Upper lobe of left lung (tissue), 6 donors: ENCODE measurements at regions not wholly inside any gene's neighbourhood (a gene's known extent, or its start where the extent isn't known, plus 50 kb on each side); places are given as distances from the start of the nearest gene placed in this dataset.

Experiments used
- ATAC-seq, 2 donors: fragments of 200-7000 bp; cut with Tn5 transposase; one replicate each; pipeline ENCODE4 v1.9.1; 2022; ENCODE audit warnings: mild to moderate bottlenecking in 2 of 2, moderate library complexity in 2 of 2; ENCODE audit not compliant: low FRiP score in 2 of 2
- DNase-seq, 2 donors: peaks; one replicate each; pipeline ENCODE4 v3.0.0-alpha.2; 2019 to 2020
- H3K27ac ChIP-seq, 4 donors: fragments of 200-600 bp; sonication (generic); one replicate each; pipeline ENCODE4 v1.5.1; 2016 to 2019
- H3K27me3 ChIP-seq, 4 donors: fragments of 200-600 bp; sonication (generic); one replicate each; pipeline ENCODE4 v1.5.1; 2017 to 2019
- H3K36me3 ChIP-seq, 4 donors: fragments of 200-600 bp; sonication (generic); one replicate each; pipeline ENCODE4 v1.5.1; 2016 to 2019
- H3K4me1 ChIP-seq, 4 donors: fragments of 200-600 bp; sonication (generic); one replicate each; pipeline ENCODE4 v1.5.1; 2018 to 2019
- H3K4me3 ChIP-seq, 4 donors: fragments of 200-600 bp; sonication (generic); one replicate each; pipeline ENCODE4 v1.5.1; 2017 to 2019; ENCODE audit warnings: mild to moderate bottlenecking in 2 of 4, moderate library complexity in 1 of 4
- H3K9me3 ChIP-seq, 4 donors: fragments of 200-600 bp; sonication (generic); one replicate each; pipeline ENCODE4 v1.5.1; 2018 to 2019
- CTCF ChIP-seq, 6 experiments: fragments of 450-650 bp in 4 of 6; fragments of 200-600 bp in 2 of 6; sonication (generic) in 2 of 6; IDR thresholded peaks; one replicate each; pipeline ENCODE4 v1.5.1; 2016 to 2019; ENCODE audit warnings: antibody characterized with exemption in 6 of 6
- EP300 ChIP-seq, 4 donors: sonication (generic); formaldehyde crosslinking; IDR thresholded peaks; one replicate each; pipeline ENCODE4 v1.5.1; 2017; ENCODE audit warnings: antibody characterized with exemption in 4 of 4, control low read depth in 2 of 4
- POLR2A ChIP-seq, 4 donors: fragments of 450-650 bp; IDR thresholded peaks; one replicate each; pipeline ENCODE4 v1.5.1; 2016 to 2017; ENCODE audit warnings: antibody characterized with exemption in 4 of 4, mild to moderate bottlenecking in 2 of 4
- POLR2AphosphoS5 ChIP-seq, 2 donors: sonication (generic); formaldehyde crosslinking; IDR thresholded peaks; one replicate each; pipeline ENCODE4 v1.5.1; 2017; ENCODE audit warnings: antibody characterized with exemption in 2 of 2
- WGBS, 2 donors: methylation state at CpG; one replicate each; pipeline ENCODE4 v1.1.5; 2017 to 2018; 5-methylcytosine and 5-hydroxymethylcytosine counted together
- donor health status: DM: no; HTN: no; CAD: no; lungs with moderate emphysema.
- donor health status: DM: no; HTN: yes; CAD: no; lungs with severe emphysema.

DNA sequence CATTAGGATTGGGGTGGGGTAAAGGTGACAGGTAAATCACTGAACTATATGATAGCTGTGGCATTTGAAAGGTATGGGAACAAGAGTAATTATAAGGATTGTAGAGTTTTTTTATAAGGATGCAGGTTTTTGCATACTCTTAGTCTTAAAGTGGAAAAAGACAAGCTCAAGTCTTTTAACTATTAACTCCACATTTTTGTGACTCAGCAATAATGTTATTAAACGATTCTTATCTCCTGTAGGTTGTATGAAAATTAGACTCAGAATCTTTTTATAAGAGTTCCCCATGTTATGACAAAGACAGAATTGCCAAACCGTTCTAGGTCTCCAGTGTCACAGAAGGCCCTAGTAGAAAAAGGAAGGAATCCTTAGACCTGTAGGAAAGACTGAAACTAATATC is 49.9 kb upstream of the TTLL7 start:
- TF ChIP-seq POLR2AphosphoS5 (IDR thresholded peaks at IDR 0.05) (no peak), POLR2A (IDR thresholded peaks at IDR 0.05) (no peak), CTCF (IDR thresholded peaks at IDR 0.05) (no peak), EP300 (IDR thresholded peaks at IDR 0.05) (no peak)
- ATAC-seq (no peak), DNase-seq (no peak)
- no peak overlapping the region for H3K27ac ChIP-seq
- no peak overlapping the region for H3K4me3 ChIP-seq
- 69 to 76% methylated on average over 2 of the region's 2 CpGs for WGBS, 2 donors
- H3K4me1 ChIP-seq, result no peaks in the 10 kb centered on the region
- no peaks in the 10 kb centered on the region for H3K9me3 ChIP-seq
- H3K27me3 ChIP-seq, result no peaks in the 10 kb centered on the region
- H3K36me3 ChIP-seq, result no peaks in the 10 kb centered on the region
